HEK293 (cell line): ENCODE measurements at regions not wholly inside any gene's neighbourhood (a gene's known extent, or its start where the extent isn't known, plus 50 kb on each side); places are given as distances from the start of the nearest gene placed in this dataset.

Experiments
- CTCF ChIA-PET: fragments of 350-600 bp; formaldehyde crosslinking; extraction: SDS; loops from one replicate; lab custom pipeline; 2021; ENCODE audit warnings: antibody characterized with exemption; lab: Yijun Ruan, JAX
- POLR2A ChIA-PET: fragments of 300-600 bp; formaldehyde crosslinking; extraction: SDS; loops from one replicate; lab custom pipeline; 2020; ENCODE audit warnings: antibody characterized with exemption, inconsistent platforms; lab: Yijun Ruan, JAX
- H3K27ac ChIP-seq: fragments of 200-500 bp; sonication (Bioruptor generic); 2 replicates; pipeline ENCODE4 v1.5.1; 2014; ENCODE audit warnings: low read depth, low read length, control low read depth, inconsistent platforms; ENCODE audit errors: extremely low read depth
- H3K36me3 ChIP-seq, 2 experiments: fragments of 200-500 bp in 1 of 2; sonication (Bioruptor generic) in 1 of 2; 1 replicate in 1 of 2; 2 replicates in 1 of 2; pipeline ENCODE4 v1.5.1; 2014 to 2017; ENCODE audit warnings: inconsistent platforms in 2 of 2, low read length in 2 of 2; ENCODE audit not compliant: control insufficient read depth in 2 of 2, insufficient read depth in 1 of 2
- H3K4me1 ChIP-seq: fragments of 200-500 bp; sonication (Bioruptor generic); 2 replicates; pipeline ENCODE4 v1.5.1; 2014; ENCODE audit warnings: mild to moderate bottlenecking, low read length, inconsistent platforms; ENCODE audit not compliant: control insufficient read depth, insufficient read depth
- H3K4me3 ChIP-seq: 2 replicates; pipeline ENCODE4 v1.5.1; 2011; ENCODE audit warnings: low read depth, mild to moderate bottlenecking, control low read depth, low read length, moderate library complexity
- H3K9me3 ChIP-seq: fragments of 200-500 bp; sonication (Bioruptor generic); 2 replicates; pipeline ENCODE4 v1.5.1; 2014; ENCODE audit warnings: low read depth, low read length, inconsistent platforms; ENCODE audit not compliant: control insufficient read depth, insufficient read depth
- EGR2 ChIP-seq: fragments of 450-650 bp; formaldehyde crosslinking; IDR thresholded peaks from 2 replicates; pipeline ENCODE4 v1.5.1; 2016; ENCODE audit warnings: low read depth, missing biosample characterization, missing genetic modification characterization
- GLIS2 ChIP-seq: fragments of 450-650 bp; formaldehyde crosslinking; IDR thresholded peaks from 2 replicates; pipeline ENCODE4 v1.5.1; 2016; ENCODE audit warnings: missing biosample characterization, missing genetic modification characterization
- KLF16 ChIP-seq: fragments of 450-650 bp; formaldehyde crosslinking; IDR thresholded peaks from 2 replicates; pipeline ENCODE4 v1.5.1; 2017; ENCODE audit warnings: missing biosample characterization, missing genetic modification characterization
- KLF8 ChIP-seq: fragments of 450-650 bp; formaldehyde crosslinking; IDR thresholded peaks from 2 replicates; pipeline ENCODE4 v1.5.1; 2016; ENCODE audit warnings: missing biosample characterization, missing genetic modification characterization
- KLF9 ChIP-seq: fragments of 450-650 bp; formaldehyde crosslinking; IDR thresholded peaks from 2 replicates; pipeline ENCODE4 v1.5.1; 2016; ENCODE audit warnings: missing biosample characterization, missing genetic modification characterization, low read depth
- SCRT2 ChIP-seq: fragments of 450-650 bp; formaldehyde crosslinking; IDR thresholded peaks from 2 replicates; pipeline ENCODE4 v1.5.1; 2016; ENCODE audit warnings: missing biosample characterization, missing genetic modification characterization
- SP7 ChIP-seq: fragments of 450-650 bp; formaldehyde crosslinking; IDR thresholded peaks from 2 replicates; pipeline ENCODE4 v1.5.1; 2016; ENCODE audit warnings: missing biosample characterization, missing genetic modification characterization
- ZBTB17 ChIP-seq: fragments of 450-650 bp; formaldehyde crosslinking; IDR thresholded peaks from 2 replicates; pipeline ENCODE4 v1.5.1; 2016; ENCODE audit warnings: missing biosample characterization, missing genetic modification characterization
- ZBTB20 ChIP-seq: fragments of 450-650 bp; formaldehyde crosslinking; IDR thresholded peaks from 2 replicates; pipeline ENCODE4 v1.5.1; 2016; ENCODE audit warnings: missing biosample characterization, missing genetic modification characterization
- ZBTB48 ChIP-seq: fragments of 450-650 bp; formaldehyde crosslinking; IDR thresholded peaks from 2 replicates; pipeline ENCODE4 v1.5.1; 2016; ENCODE audit warnings: missing biosample characterization, missing genetic modification characterization
- ZFHX2 ChIP-seq: fragments of 450-650 bp; formaldehyde crosslinking; conservative IDR thresholded peaks from 2 replicates; pipeline ENCODE4 v1.5.1; 2016; ENCODE audit warnings: missing biosample characterization, missing genetic modification characterization
- ZFP69B ChIP-seq: fragments of 450-650 bp; formaldehyde crosslinking; IDR thresholded peaks from 2 replicates; pipeline ENCODE4 v1.5.1; 2016; ENCODE audit warnings: missing biosample characterization, missing genetic modification characterization
- ZIC2 ChIP-seq: fragments of 450-650 bp; formaldehyde crosslinking; IDR thresholded peaks from 2 replicates; pipeline ENCODE4 v1.5.1; 2016; ENCODE audit warnings: missing biosample characterization, missing genetic modification characterization
- ZNF335 ChIP-seq: fragments of 450-650 bp; formaldehyde crosslinking; conservative IDR thresholded peaks from 2 replicates; pipeline ENCODE4 v1.5.1; 2016; ENCODE audit warnings: missing biosample characterization, missing genetic modification characterization
- ZNF398 ChIP-seq: fragments of 450-650 bp; formaldehyde crosslinking; IDR thresholded peaks from 2 replicates; pipeline ENCODE4 v1.5.1; 2017; ENCODE audit warnings: missing biosample characterization, missing genetic modification characterization
- ZNF416 ChIP-seq: fragments of 450-650 bp; formaldehyde crosslinking; IDR thresholded peaks from 2 replicates; pipeline ENCODE4 v1.5.1; 2016; ENCODE audit warnings: missing biosample characterization, missing genetic modification characterization
- ZNF449 ChIP-seq: fragments of 450-650 bp; formaldehyde crosslinking; IDR thresholded peaks from 2 replicates; pipeline ENCODE4 v1.5.1; 2017; ENCODE audit warnings: missing biosample characterization, mild to moderate bottlenecking, missing genetic modification characterization, moderate library complexity
- ZNF660 ChIP-seq: fragments of 450-650 bp; IDR thresholded peaks from 2 replicates; pipeline ENCODE4 v1.5.1; 2018; ENCODE audit warnings: missing biosample characterization, mild to moderate bottlenecking, missing genetic modification characterization
- TF ChIP-seq, protein P1 (sequence below): fragments of 450-650 bp; formaldehyde crosslinking; IDR thresholded peaks from 2 replicates; pipeline ENCODE4 v1.5.1; 2016; ENCODE audit warnings: missing biosample characterization, missing genetic modification characterization
- TF ChIP-seq, protein P2 (sequence below): fragments of 450-650 bp; formaldehyde crosslinking; optimal IDR thresholded peaks from 2 replicates; pipeline ENCODE3; 2016; ENCODE audit warnings: missing biosample characterization, mild to moderate bottlenecking, missing genetic modification characterization

GRCh38 chr2:134119713-134120405 lies 134.0 kb upstream of the MGAT5 start (continued):
- TF ChIP-seq ZNF660 (tag by site-specific recombination) (peak; percentile 64; the same call in 1 of the 2 replicates), ZBTB20 (tag by site-specific recombination) (peak; percentile 30; the same call in 1 of the 2 replicates), ZNF335 (tag by site-specific recombination) (peak; percentile 54)

DNA sequence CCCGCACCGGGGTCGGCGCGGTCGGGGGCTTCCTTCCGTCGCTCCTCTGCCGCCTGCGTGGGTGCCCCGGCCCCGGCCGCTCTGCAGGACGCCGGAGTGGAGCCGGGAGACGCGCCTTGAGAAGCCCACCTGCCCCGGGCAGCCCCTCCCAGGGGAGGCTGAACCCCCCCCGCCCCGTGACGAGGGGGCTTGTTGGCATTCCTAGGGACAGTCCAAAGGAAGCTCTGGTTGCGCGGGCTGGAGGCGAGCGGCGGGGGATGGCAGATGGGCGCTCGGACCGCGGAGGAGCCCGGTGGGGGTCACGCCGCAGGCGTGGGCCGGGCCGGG lies 133.5 kb upstream of the MGAT5 start:
- POLR2A ChIA-PET: interaction anchor here (1.4 to 2.5 kb wide), 2 partner anchors 86 to 292 kb away, joined by 8 to 14 read pairs; no protein-coding TSS in a partner anchor
- H3K27ac ChIP-seq: peak overlapping the region; percentile 92

DNA sequence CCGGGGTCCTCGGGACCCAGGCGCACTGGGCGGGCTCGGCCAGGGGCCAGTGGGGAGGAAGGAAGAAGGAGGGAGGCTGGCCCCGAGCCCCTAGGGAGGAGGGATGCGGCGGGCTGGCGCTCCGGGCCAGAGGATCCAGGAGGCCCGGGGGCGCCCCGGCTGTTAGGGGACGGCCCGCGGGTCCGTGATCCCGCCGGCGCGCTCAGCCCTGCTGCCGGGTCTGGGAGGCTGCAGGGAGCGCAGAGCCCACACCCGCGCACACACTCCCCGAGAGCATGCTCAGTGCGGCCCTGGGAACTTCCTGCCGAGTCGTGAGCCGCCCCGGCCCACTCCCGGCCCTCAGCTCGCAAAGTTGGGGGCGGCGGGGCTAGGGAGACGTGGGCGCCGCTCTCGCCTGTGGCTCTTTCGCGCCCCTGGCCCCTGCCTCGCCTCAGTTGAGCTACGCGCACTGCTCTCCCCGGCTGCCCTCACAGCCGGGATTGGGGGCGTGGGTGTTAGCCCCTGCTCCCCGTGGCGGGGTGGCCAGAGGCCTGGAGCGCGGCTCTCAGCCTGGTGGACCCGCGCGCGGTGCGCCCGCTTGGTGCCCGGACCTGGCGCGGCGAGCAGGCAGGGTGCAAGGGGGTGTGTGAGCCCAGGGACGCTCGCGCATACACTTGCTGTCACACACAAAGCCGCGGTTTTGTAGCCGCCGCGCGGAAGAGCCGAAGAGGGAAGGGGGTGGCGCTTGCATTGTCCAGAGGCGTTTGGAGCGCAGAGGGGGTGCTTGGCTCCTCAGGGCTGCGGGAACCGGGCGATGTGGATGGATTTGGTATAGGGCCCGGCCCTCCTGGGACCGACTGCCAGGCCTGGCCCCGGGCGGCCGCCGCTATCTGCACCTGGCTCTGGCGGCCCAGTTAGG lies 132.9 kb upstream of the MGAT5 start:
- CTCF ChIA-PET: interaction anchor here (0.5 to 4.7 kb wide), 7 partner anchors 86 to 579 kb away, joined by 3 to 53 read pairs (median 5); no protein-coding TSS in a partner anchor
- H3K36me3 ChIP-seq: peaks cover 0 to 2% of the 10 kb centered on the region in 2 experiments; a peak in 1 of 3 replicates
- POLR2A ChIA-PET: interaction anchor here (0.6 to 1.4 kb wide), 2 partner anchors 22 to 85 kb away, joined by 3 to 8 read pairs; no protein-coding TSS in a partner anchor
- peak overlapping the region; percentile 77 for H3K4me3 ChIP-seq
- H3K9me3 ChIP-seq: no peaks in the 10 kb centered on the region
- H3K4me1 ChIP-seq: peaks cover 26% of the 10 kb centered on the region
- H3K27ac ChIP-seq: peak overlapping the region; percentile 92; the same call in 1 of the 2 replicates
- peak; percentile 74 for TF ChIP-seq ZBTB17
- peak; percentile 55; the same call in 1 of the 2 replicates for TF ChIP-seq KLF16 (tag by site-specific recombination)
- no peak for TF ChIP-seq ZNF416 (tag by site-specific recombination)
- peak; percentile 51; the same call in 1 of the 2 replicates for TF ChIP-seq ZFP69B (tag by site-specific recombination)
- TF ChIP-seq, protein P1, sequence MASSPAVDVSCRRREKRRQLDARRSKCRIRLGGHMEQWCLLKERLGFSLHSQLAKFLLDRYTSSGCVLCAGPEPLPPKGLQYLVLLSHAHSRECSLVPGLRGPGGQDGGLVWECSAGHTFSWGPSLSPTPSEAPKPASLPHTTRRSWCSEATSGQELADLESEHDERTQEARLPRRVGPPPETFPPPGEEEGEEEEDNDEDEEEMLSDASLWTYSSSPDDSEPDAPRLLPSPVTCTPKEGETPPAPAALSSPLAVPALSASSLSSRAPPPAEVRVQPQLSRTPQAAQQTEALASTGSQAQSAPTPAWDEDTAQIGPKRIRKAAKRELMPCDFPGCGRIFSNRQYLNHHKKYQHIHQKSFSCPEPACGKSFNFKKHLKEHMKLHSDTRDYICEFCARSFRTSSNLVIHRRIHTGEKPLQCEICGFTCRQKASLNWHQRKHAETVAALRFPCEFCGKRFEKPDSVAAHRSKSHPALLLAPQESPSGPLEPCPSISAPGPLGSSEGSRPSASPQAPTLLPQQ: peak; percentile 73; the same call in 1 of the 2 replicates
- TF ChIP-seq, protein P2, sequence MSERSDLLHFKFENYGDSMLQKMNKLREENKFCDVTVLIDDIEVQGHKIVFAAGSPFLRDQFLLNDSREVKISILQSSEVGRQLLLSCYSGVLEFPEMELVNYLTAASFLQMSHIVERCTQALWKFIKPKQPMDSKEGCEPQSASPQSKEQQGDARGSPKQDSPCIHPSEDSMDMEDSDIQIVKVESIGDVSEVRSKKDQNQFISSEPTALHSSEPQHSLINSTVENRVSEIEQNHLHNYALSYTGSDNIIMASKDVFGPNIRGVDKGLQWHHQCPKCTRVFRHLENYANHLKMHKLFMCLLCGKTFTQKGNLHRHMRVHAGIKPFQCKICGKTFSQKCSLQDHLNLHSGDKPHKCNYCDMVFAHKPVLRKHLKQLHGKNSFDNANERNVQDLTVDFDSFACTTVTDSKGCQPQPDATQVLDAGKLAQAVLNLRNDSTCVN (tag by site-specific recombination): peak; percentile 90
- peak; percentile 78 for TF ChIP-seq ZBTB20 (tag by site-specific recombination)
- TF ChIP-seq GLIS2 (tag by site-specific recombination): peak; percentile 9
- TF ChIP-seq ZFHX2 (tag by site-specific recombination): peak; percentile 96
- TF ChIP-seq EGR2 (tag by site-specific recombination): peak; percentile 93
- peak; percentile 33; the same call in 1 of the 2 replicates for TF ChIP-seq ZNF335 (tag by site-specific recombination)
- no peak for TF ChIP-seq SCRT2 (tag by site-specific recombination)
- 0 out of 2 replicates have a peak, but pooled peaks have one; percentile 22 for TF ChIP-seq SP7 (tag by site-specific recombination)
- 0 out of 2 replicates have a peak, but pooled peaks have one; percentile 13 for TF ChIP-seq KLF8 (tag by site-specific recombination)
- TF ChIP-seq ZIC2 (tag by site-specific recombination): peak; percentile 65
- TF ChIP-seq KLF9: peak; percentile 53
- peak; percentile 90 for TF ChIP-seq ZBTB48 (tag by site-specific recombination)

More for the DNA sequence above, 133.5 kb upstream of the MGAT5 start:
- peak overlapping the region; percentile 77 for H3K4me3 ChIP-seq
- TF ChIP-seq ZNF398: peak; percentile 36; the same call in 1 of the 2 replicates
- no peak for TF ChIP-seq ZNF449 (tag by site-specific recombination)
- peak; percentile 74 for TF ChIP-seq ZNF335 (tag by site-specific recombination)
- TF ChIP-seq, all 188 proteins: peak for 2
- H3K36me3 ChIP-seq: no peaks in the 10 kb centered on the region
- H3K4me1 ChIP-seq: peaks cover 26% of the 10 kb centered on the region
- CTCF ChIA-PET: interaction anchor here (0.5 to 4.7 kb wide), 11 partner anchors 87 to 580 kb away, joined by 3 to 69 read pairs (median 9); no protein-coding TSS in a partner anchor
- H3K9me3 ChIP-seq: no peaks in the 10 kb centered on the region
